ENCODE measurements at regions not wholly inside any gene's neighbourhood (a gene's known extent, or its start where the extent isn't known, plus 50 kb on each side); places are given as distances from the start of the nearest gene placed in this dataset.

GRCh38 chr12:111203969-111204368, 164.9 kb downstream of the PHETA1 start:
- Histone ChIP-seq H3K4me1 (peaks cover 11% of the 10 kb centered on the region), H3K27me3 (ENCODE audit: low read depth) (peaks cover 64% of the 10 kb centered on the region), H3K27ac (replicated peaks) (no peak overlapping the region), H3K4me3 (no peak overlapping the region), H3K36me3 (no peaks in the 10 kb centered on the region), H3K9me3 (replicated peaks) (no peaks in the 10 kb centered on the region)
- TF ChIP-seq CTCF (IDR thresholded peaks at IDR 0.05; ENCODE audit: borderline replicate concordance), result no peak
- peak; percentile 20 for DNase-seq
- intact Hi-C loops (cut with micrococcal nuclease), result no loop called here

GRCh38 chr12:111203446-111203845, 165.4 kb downstream of the PHETA1 start:
- Histone ChIP-seq H3K27me3 (ENCODE audit: low read depth) (peaks cover 64% of the 10 kb centered on the region), H3K36me3 (no peaks in the 10 kb centered on the region), H3K4me3 (no peak overlapping the region), H3K27ac (replicated peaks) (no peak overlapping the region), H3K4me1 (peaks cover 11% of the 10 kb centered on the region), H3K9me3 (replicated peaks) (no peaks in the 10 kb centered on the region)
- TF ChIP-seq CTCF (IDR thresholded peaks at IDR 0.05; ENCODE audit: borderline replicate concordance), result no peak
- intact Hi-C loops (cut with micrococcal nuclease), result no loop called here
- no peak for DNase-seq

- no peak overlapping the region for H3K27ac ChIP-seq (replicated peaks)
- no peak for DNase-seq
- peaks cover 11% of the 10 kb centered on the region for H3K4me1 ChIP-seq
- H3K36me3 ChIP-seq, result no peaks in the 10 kb centered on the region
- peaks cover 74% of the 10 kb centered on the region for H3K27me3 ChIP-seq (ENCODE audit: low read depth)
- H3K4me3 ChIP-seq, result no peak overlapping the region
- intact Hi-C loops (cut with micrococcal nuclease), result no loop called here
- TF ChIP-seq CTCF (IDR thresholded peaks at IDR 0.05; ENCODE audit: borderline replicate concordance), result no peak
- H3K9me3 ChIP-seq (replicated peaks), result no peaks in the 10 kb centered on the region
Measured at GRCh38 chr12:111202237-111202915, 166.5 kb downstream of the PHETA1 start.

GRCh38 chr12:111201495-111202236, 167.2 kb downstream of the PHETA1 start:
- H3K27me3 ChIP-seq (ENCODE audit: low read depth), result peaks cover 76% of the 10 kb centered on the region

GRCh38 chr12:111201036-111201435, 167.9 kb downstream of the PHETA1 start:
- intact Hi-C loops (cut with micrococcal nuclease), result no loop called here
- Histone ChIP-seq H3K27me3 (ENCODE audit: low read depth) (peaks cover 71% of the 10 kb centered on the region), H3K4me1 (peaks cover 11% of the 10 kb centered on the region), H3K9me3 (replicated peaks) (no peaks in the 10 kb centered on the region), H3K36me3 (no peaks in the 10 kb centered on the region), H3K4me3 (no peak overlapping the region), H3K27ac (replicated peaks) (no peak overlapping the region)
- no peak for TF ChIP-seq CTCF (IDR thresholded peaks at IDR 0.05; ENCODE audit: borderline replicate concordance)
- DNase-seq, result no peak

More at GRCh38 chr12:111201495-111202236, 167.2 kb downstream of the PHETA1 start:
- Histone ChIP-seq H3K36me3 (no peaks in the 10 kb centered on the region), H3K4me1 (peaks cover 11% of the 10 kb centered on the region), H3K9me3 (replicated peaks) (no peaks in the 10 kb centered on the region), H3K27ac (replicated peaks) (no peak overlapping the region), H3K4me3 (no peak overlapping the region)
- intact Hi-C loops (cut with micrococcal nuclease), result no loop called here
- no peak for TF ChIP-seq CTCF (IDR thresholded peaks at IDR 0.05; ENCODE audit: borderline replicate concordance)
- no peak for DNase-seq

Data from left ventricle myocardium inferior (tissue), 1 donor.